ENCODE measurements at regions not wholly inside any gene's neighbourhood (a gene's known extent, or its start where the extent isn't known, plus 50 kb on each side); places are given as distances from the start of the nearest gene placed in this dataset.

DNA sequence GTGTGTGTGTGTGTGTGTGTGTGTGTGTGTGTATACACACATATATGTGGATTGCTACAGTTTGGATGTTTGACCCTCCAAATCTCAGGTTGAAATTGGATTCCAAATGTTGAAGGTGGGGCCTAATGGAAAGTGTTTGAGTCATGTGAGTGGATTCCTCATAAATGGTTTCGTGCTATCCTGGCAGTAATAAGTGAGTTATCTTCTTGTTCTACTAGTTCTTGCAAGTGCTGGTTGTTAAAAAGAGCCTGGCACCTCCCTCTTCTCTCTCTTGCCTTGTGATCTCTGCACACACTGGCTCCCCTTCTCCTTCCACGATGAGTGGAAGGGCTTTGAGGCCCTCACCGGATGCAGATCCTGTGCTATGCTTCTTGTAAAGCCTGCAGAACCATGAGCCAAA lies 344.1 kb downstream of the SH2D1A start:
- H3K27me3 ChIP-seq (ENCODE audit: control insufficient read depth, insufficient read depth, low read length), result no peaks in the 10 kb centered on the region
- H4K20me1 ChIP-seq (ENCODE audit: control insufficient read depth, extremely low read depth, insufficient read depth, low read length), result no peaks in the 10 kb centered on the region
- H3K9me3 ChIP-seq (ENCODE audit: control insufficient read depth, insufficient read depth, low read depth, low read length), result no peaks in the 10 kb centered on the region
- no peaks in the 10 kb centered on the region for H3K4me1 ChIP-seq (ENCODE audit: control insufficient read depth, extremely low read depth, insufficient read depth, low read length)
- no peak overlapping the region for H2AFZ ChIP-seq (ENCODE audit: low read length)
- no peaks in the 10 kb centered on the region for H3K36me3 ChIP-seq (ENCODE audit: control insufficient read depth, insufficient read depth, low read length)
- H3K27ac ChIP-seq (ENCODE audit: insufficient read depth, low read length), result no peak overlapping the region
- no peak overlapping the region for H3K4me3 ChIP-seq (replicated peaks in 1 of 4; ENCODE audit: control extremely low read depth in 1 of 4, insufficient read depth in 1 of 4, low read depth in 3 of 4, low read length in 4 of 4)
- H3K9ac ChIP-seq (ENCODE audit: insufficient read depth, low read length), result no peak overlapping the region
- TF ChIP-seq EZH2 (IDR thresholded peaks at IDR 0.05; ENCODE audit: low read length, missing control alignments) (no peak), CTCF (conservative IDR thresholded peaks at IDR 0.05 in 1 of 2, IDR thresholded peaks at IDR 0.05 in 1 of 2; ENCODE audit: low read depth in 1 of 2, low read length in 2 of 2) (no peak)
- H3K79me2 ChIP-seq (ENCODE audit: control insufficient read depth, insufficient read depth, low read length), result no peaks in the 10 kb centered on the region
- no peak for DNase-seq (ENCODE audit: low read depth in 2 of 2)
- H3K4me2 ChIP-seq (ENCODE audit: extremely low read depth, insufficient read depth, low read length), result no peak overlapping the region

GRCh38 chrX:124699876-124700275 lies 353.5 kb downstream of the SH2D1A start:
- Histone ChIP-seq H4K20me1 (ENCODE audit: control insufficient read depth, extremely low read depth, insufficient read depth, low read length) (no peaks in the 10 kb centered on the region), H3K9me3 (ENCODE audit: control insufficient read depth, insufficient read depth, low read depth, low read length) (no peaks in the 10 kb centered on the region), H3K79me2 (ENCODE audit: control insufficient read depth, insufficient read depth, low read length) (no peaks in the 10 kb centered on the region), H3K4me1 (ENCODE audit: control insufficient read depth, extremely low read depth, insufficient read depth, low read length) (no peaks in the 10 kb centered on the region), H3K4me3 (replicated peaks in 1 of 4; ENCODE audit: control extremely low read depth in 1 of 4, insufficient read depth in 1 of 4, low read depth in 3 of 4, low read length in 4 of 4) (no peak overlapping the region), H2AFZ (ENCODE audit: low read length) (no peak overlapping the region), H3K9ac (ENCODE audit: insufficient read depth, low read length) (no peak overlapping the region), H3K27ac (ENCODE audit: insufficient read depth, low read length) (no peak overlapping the region), H3K4me2 (ENCODE audit: extremely low read depth, insufficient read depth, low read length) (no peak overlapping the region), H3K27me3 (ENCODE audit: control insufficient read depth, insufficient read depth, low read length) (no peaks in the 10 kb centered on the region), H3K36me3 (ENCODE audit: control insufficient read depth, insufficient read depth, low read length) (no peaks in the 10 kb centered on the region)
- no peak for DNase-seq (ENCODE audit: low read depth in 2 of 2)
- TF ChIP-seq EZH2 (IDR thresholded peaks at IDR 0.05; ENCODE audit: low read length, missing control alignments) (no peak), CTCF (conservative IDR thresholded peaks at IDR 0.05 in 1 of 2, IDR thresholded peaks at IDR 0.05 in 1 of 2; ENCODE audit: low read depth in 1 of 2, low read length in 2 of 2) (no peak)

GRCh38 chrX:124717537-124717936 lies 371.2 kb downstream of the SH2D1A start:
- H3K4me2 ChIP-seq (ENCODE audit: extremely low read depth, insufficient read depth, low read length), result no peak overlapping the region
- no peak overlapping the region for H2AFZ ChIP-seq (ENCODE audit: low read length)
- TF ChIP-seq EZH2 (IDR thresholded peaks at IDR 0.05; ENCODE audit: low read length, missing control alignments), result no peak
- TF ChIP-seq CTCF (conservative IDR thresholded peaks at IDR 0.05 in 1 of 2, IDR thresholded peaks at IDR 0.05 in 1 of 2; ENCODE audit: low read depth in 1 of 2, low read length in 2 of 2), result no peak
- H3K36me3 ChIP-seq (ENCODE audit: control insufficient read depth, insufficient read depth, low read length), result no peaks in the 10 kb centered on the region
- no peak for DNase-seq (ENCODE audit: low read depth in 2 of 2)
- no peaks in the 10 kb centered on the region for H3K27me3 ChIP-seq (ENCODE audit: control insufficient read depth, insufficient read depth, low read length)
- H3K4me1 ChIP-seq (ENCODE audit: control insufficient read depth, extremely low read depth, insufficient read depth, low read length), result no peaks in the 10 kb centered on the region
- H3K4me3 ChIP-seq (replicated peaks in 1 of 4; ENCODE audit: control extremely low read depth in 1 of 4, insufficient read depth in 1 of 4, low read depth in 3 of 4, low read length in 4 of 4), result no peak overlapping the region
- no peaks in the 10 kb centered on the region for H4K20me1 ChIP-seq (ENCODE audit: control insufficient read depth, extremely low read depth, insufficient read depth, low read length)
- H3K9ac ChIP-seq (ENCODE audit: insufficient read depth, low read length), result no peak overlapping the region
- H3K27ac ChIP-seq (ENCODE audit: insufficient read depth, low read length), result no peak overlapping the region
- H3K79me2 ChIP-seq (ENCODE audit: control insufficient read depth, insufficient read depth, low read length), result no peaks in the 10 kb centered on the region
- no peaks in the 10 kb centered on the region for H3K9me3 ChIP-seq (ENCODE audit: control insufficient read depth, insufficient read depth, low read depth, low read length)

Data from fibroblast of lung (primary cell).